Testis (tissue), 2 donors: ENCODE measurements at regions not wholly inside any gene's neighbourhood (a gene's known extent, or its start where the extent isn't known, plus 50 kb on each side); places are given as distances from the start of the nearest gene placed in this dataset.

ENCODE experiments used
- DNase-seq: peaks from one replicate; pipeline ENCODE4 v3.0.0-alpha.2; 2019
- H3K27ac ChIP-seq, 2 donors: fragments of 200-600 bp; sonication (generic); one replicate each; pipeline ENCODE4 v1.5.1; 2019
- H3K27me3 ChIP-seq: fragments of 200-600 bp; sonication (generic); one replicate; pipeline ENCODE4 v1.5.1; 2019
- H3K36me3 ChIP-seq: fragments of 200-600 bp; sonication (generic); one replicate; pipeline ENCODE4 v1.5.1; 2017; ENCODE audit warnings: low read depth; ENCODE audit errors: missing control alignments
- H3K4me1 ChIP-seq: fragments of 200-600 bp; sonication (generic); one replicate; pipeline ENCODE4 v1.5.1; 2019
- H3K4me3 ChIP-seq, 2 donors: fragments of 200-600 bp; sonication (generic); one replicate each; pipeline ENCODE4 v1.5.1; 2017 to 2019
- H3K9me3 ChIP-seq: fragments of 200-600 bp; sonication (generic); one replicate; pipeline ENCODE4 v1.5.1; 2017
- POLR2A ChIP-seq: fragments of 450-650 bp; IDR thresholded peaks from one replicate; pipeline ENCODE4 v1.6.1; 2017; ENCODE audit warnings: antibody characterized with exemption, mild to moderate bottlenecking, moderate library complexity
- WGBS, 2 donors: methylation state at CpG; one replicate each; pipeline ENCODE4 v1.1.5; 2018; 5-methylcytosine and 5-hydroxymethylcytosine counted together
- intact Hi-C: fragments of 100-400 bp; cut with DNase I; formaldehyde crosslinking; loops from one replicate; pipeline ENCODE4 v1.15.1; 2023; ENCODE audit warnings: low total_unique reads
- TF ChIP-seq, protein P1 (sequence below), 3 experiments: fragments of 450-650 bp in 2 of 3; fragments of 200-600 bp in 1 of 3; sonication (generic) in 1 of 3; IDR thresholded peaks; one replicate each; pipeline ENCODE4 v1.5.1; 2016 to 2019; ENCODE audit warnings: antibody characterized with exemption in 3 of 3, mild to moderate bottlenecking in 2 of 3, moderate library complexity in 1 of 3

DNA sequence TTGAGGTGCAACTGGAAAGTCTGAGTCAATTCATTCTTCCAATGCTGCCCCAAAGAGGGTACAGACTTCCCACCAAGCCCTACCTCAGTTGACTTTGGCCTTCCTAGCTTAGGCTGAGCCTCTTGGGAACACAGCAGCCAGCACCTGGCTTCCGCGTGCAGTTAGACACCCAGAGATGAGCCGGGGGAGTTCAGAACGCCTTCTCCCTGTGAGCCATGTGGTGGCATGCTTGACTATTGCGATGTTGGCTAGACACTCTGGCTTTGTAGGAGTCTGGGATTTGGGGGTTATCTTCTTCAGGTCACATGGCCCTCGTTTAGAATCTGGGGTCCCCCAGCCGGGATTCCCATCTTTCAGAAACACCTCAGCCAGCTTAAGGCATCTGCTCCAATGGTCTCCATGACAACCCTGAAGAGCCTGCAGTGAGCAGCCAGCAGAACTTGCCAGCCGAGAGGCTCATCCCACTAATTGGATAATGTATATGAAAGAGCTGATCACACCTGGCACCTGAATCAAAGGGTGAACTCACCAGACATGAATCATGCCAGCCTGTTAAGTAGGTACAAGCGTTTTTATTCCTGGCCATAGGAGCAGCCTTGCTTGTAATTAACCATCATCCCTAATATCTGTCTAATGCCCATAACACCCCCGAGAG, 167.5 kb downstream of the SYK start:
- Histone ChIP-seq H3K9me3 (no peaks in the 10 kb centered on the region), H3K4me1 (no peaks in the 10 kb centered on the region), H3K27me3 (no peaks in the 10 kb centered on the region), H3K27ac (no peak overlapping the region), H3K36me3 (no peaks in the 10 kb centered on the region), H3K4me3 (no peak overlapping the region)
- 70 to 83% methylated on average over 4 to 10 of the region's 10 CpGs for WGBS, 2 donors
- no peak for DNase-seq
- intact Hi-C loops, result no loop called here
- no peak for TF ChIP-seq POLR2A
- TF ChIP-seq, protein P1, sequence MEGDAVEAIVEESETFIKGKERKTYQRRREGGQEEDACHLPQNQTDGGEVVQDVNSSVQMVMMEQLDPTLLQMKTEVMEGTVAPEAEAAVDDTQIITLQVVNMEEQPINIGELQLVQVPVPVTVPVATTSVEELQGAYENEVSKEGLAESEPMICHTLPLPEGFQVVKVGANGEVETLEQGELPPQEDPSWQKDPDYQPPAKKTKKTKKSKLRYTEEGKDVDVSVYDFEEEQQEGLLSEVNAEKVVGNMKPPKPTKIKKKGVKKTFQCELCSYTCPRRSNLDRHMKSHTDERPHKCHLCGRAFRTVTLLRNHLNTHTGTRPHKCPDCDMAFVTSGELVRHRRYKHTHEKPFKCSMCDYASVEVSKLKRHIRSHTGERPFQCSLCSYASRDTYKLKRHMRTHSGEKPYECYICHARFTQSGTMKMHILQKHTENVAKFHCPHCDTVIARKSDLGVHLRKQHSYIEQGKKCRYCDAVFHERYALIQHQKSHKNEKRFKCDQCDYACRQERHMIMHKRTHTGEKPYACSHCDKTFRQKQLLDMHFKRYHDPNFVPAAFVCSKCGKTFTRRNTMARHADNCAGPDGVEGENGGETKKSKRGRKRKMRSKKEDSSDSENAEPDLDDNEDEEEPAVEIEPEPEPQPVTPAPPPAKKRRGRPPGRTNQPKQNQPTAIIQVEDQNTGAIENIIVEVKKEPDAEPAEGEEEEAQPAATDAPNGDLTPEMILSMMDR (IDR thresholded peaks at IDR 0.05), result no peak

DNA sequence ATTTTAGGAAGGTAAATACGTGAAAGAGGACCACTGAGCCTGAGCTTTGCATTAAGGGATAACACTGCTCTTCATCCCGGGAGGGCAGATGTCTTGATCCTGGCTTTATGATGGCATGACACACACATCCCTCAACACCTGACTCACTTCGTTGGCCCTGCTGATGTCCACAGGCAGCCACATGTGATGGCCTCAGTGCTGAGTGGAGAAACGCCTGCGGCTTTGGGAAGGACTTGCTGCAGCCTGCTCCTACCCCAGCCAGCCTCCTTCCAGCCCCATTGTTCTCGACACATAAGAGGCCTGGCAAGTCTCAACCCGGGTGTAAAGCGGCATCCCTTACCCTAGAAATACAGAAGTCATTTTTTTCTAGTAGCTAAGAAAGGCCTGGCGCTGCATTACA, 169.0 kb downstream of the SYK start:
- WGBS, 2 donors, result 94 to 95% methylated on average over 8 to 9 of the region's 9 CpGs
- intact Hi-C loops, result no loop called here
- no peak for DNase-seq
- no peak overlapping the region for H3K4me3 ChIP-seq
- no peaks in the 10 kb centered on the region for H3K36me3 ChIP-seq
- H3K9me3 ChIP-seq, result no peaks in the 10 kb centered on the region
- no peak overlapping the region for H3K27ac ChIP-seq
- TF ChIP-seq POLR2A, result no peak
- TF ChIP-seq, protein P1 (IDR thresholded peaks at IDR 0.05), result no peak
- no peaks in the 10 kb centered on the region for H3K27me3 ChIP-seq
- no peaks in the 10 kb centered on the region for H3K4me1 ChIP-seq

DNA sequence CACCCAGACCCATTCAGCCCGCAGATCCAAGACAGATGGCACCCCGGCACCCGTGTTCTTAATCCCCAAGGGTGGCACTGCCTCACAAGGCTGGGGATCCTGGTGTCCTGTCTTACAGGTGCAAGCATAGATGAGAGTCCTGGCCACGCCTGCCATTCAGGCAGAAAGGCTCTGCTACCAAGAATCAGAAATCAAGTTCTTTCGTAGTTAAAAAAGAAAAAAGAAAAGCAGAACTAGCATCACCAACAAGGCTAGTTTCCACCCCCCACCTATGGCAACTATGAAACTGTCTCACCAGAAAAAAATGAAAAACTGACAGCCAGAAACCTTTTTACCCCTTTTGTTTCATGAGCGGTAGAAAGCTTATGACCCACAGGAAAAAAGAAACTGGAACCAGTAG, 170.4 kb downstream of the SYK start:
- Histone ChIP-seq H3K9me3 (no peaks in the 10 kb centered on the region), H3K36me3 (no peaks in the 10 kb centered on the region), H3K4me3 (no peak overlapping the region), H3K27ac (no peak overlapping the region), H3K27me3 (no peaks in the 10 kb centered on the region), H3K4me1 (no peaks in the 10 kb centered on the region)
- intact Hi-C loops, result no loop called here
- WGBS, 2 donors, result 94 to 98% methylated on average over 6 of the region's 6 CpGs
- TF ChIP-seq POLR2A, result no peak
- TF ChIP-seq, protein P1 (IDR thresholded peaks at IDR 0.05), result no peak
- no peak for DNase-seq

DNA sequence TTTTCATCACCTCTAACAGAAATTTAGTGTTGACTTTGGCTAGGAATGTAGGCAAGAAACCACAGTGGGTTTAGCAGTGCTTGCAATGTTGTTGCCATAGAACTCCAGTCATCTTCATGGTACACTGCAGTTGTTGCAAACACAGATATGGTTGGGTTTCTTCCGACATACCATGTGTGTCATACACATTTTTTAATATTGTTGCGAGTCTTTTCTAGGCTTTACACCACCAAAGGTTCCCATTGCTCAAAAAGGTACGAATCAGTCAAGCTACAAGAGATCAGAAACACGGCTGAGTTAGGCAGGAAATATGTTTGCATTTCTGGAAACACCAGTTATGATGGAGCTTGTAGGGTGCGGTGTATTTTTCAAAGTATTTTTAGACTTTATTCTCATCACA, 172.4 kb downstream of the SYK start:
- intact Hi-C loops, result no loop called here
- DNase-seq, result no peak
- Histone ChIP-seq H3K36me3 (no peaks in the 10 kb centered on the region), H3K27ac (no peak overlapping the region), H3K4me1 (no peaks in the 10 kb centered on the region), H3K4me3 (no peak overlapping the region), H3K9me3 (no peaks in the 10 kb centered on the region), H3K27me3 (no peaks in the 10 kb centered on the region)
- TF ChIP-seq POLR2A, result no peak
- TF ChIP-seq, protein P1 (IDR thresholded peaks at IDR 0.05), result no peak
- whole genome bisulfite sequencing, 2 donors, result 76 to 88% methylated on average over 5 of the region's 5 CpGs

DNA sequence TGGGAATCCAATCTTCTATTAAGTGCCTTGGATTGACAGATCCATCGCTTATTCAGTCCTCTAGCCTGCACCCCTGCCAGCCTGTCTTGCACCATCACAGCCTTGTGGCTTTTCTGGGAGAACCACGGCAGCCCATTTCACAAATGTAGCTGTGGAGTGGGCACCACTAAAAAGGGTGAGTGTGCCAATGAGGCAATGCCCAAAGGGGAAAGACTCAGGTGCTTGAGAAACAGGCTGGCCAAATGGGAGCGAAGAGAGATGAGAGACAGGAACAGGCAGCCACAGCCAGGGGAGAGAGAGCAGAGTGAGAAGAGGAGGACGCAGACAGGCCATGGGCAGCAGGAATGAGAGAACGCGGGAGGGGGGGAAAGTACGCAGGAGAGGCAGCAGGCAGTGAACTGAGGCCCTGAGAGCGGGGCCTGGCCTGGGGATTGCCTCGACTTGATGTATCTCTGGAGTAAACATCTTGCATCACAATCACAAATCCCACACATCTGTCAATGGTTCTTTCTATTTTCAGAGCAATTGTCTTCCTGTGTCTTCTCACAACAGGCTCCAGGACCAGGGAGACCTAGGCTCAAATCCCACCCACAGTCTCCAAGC, 173.1 kb downstream of the SYK start:
- WGBS, 2 donors, result 90% methylated on average over 9 of the region's 9 CpGs
- Histone ChIP-seq H3K27me3 (no peaks in the 10 kb centered on the region), H3K9me3 (no peaks in the 10 kb centered on the region), H3K27ac (no peak overlapping the region), H3K4me3 (no peak overlapping the region), H3K4me1 (no peaks in the 10 kb centered on the region), H3K36me3 (no peaks in the 10 kb centered on the region)
- intact Hi-C loops, result no loop called here
- no peak for DNase-seq
- TF ChIP-seq, protein P1 (IDR thresholded peaks at IDR 0.05), result no peak
- no peak for TF ChIP-seq POLR2A
